ENCODE measurements at regions not wholly inside any gene's neighbourhood (a gene's known extent, or its start where the extent isn't known, plus 50 kb on each side); places are given as distances from the start of the nearest gene placed in this dataset.

GRCh38 chr2:187865025-187865424, 310.8 kb upstream of the TFPI start:
- Histone ChIP-seq H3K4me1 (no peaks in the 10 kb centered on the region), H3K9me3 (no peaks in the 10 kb centered on the region), H3K4me3 (no peak overlapping the region), H3K36me3 (no peaks in the 10 kb centered on the region), H3K27me3 (no peaks in the 10 kb centered on the region), H3K27ac (no peak overlapping the region)
- intact Hi-C loops (cut with DNase I; ENCODE audit: low total_unique reads): no loop called here
- WGBS, 5 donors: 87 to 98% (median 93%) methylated on average over 4 of the region's 4 CpGs
- TF ChIP-seq POLR2AphosphoS5 (IDR thresholded peaks at IDR 0.05) (no peak), EP300 (IDR thresholded peaks at IDR 0.05) (no peak), CTCF (IDR thresholded peaks at IDR 0.05) (no peak), POLR2A (IDR thresholded peaks at IDR 0.05) (no peak)
- DNase-seq: no peak

GRCh38 chr2:187867165-187867564, 312.9 kb upstream of the TFPI start:
- DNase-seq: no peak
- no peak for TF ChIP-seq EP300 (IDR thresholded peaks at IDR 0.05)
- no peak for TF ChIP-seq CTCF (IDR thresholded peaks at IDR 0.05)
- no peak for TF ChIP-seq POLR2AphosphoS5 (IDR thresholded peaks at IDR 0.05)
- TF ChIP-seq POLR2A (IDR thresholded peaks at IDR 0.05): no peak
- Histone ChIP-seq H3K27me3 (no peaks in the 10 kb centered on the region), H3K4me1 (no peaks in the 10 kb centered on the region), H3K4me3 (no peak overlapping the region), H3K27ac (no peak overlapping the region), H3K36me3 (no peaks in the 10 kb centered on the region), H3K9me3 (no peaks in the 10 kb centered on the region)
- intact Hi-C loops (cut with DNase I; ENCODE audit: low total_unique reads): no loop called here
- 92 to 95% (median 94%) methylated on average over 8 of the region's 8 CpGs for WGBS, 5 donors

- H3K4me3 ChIP-seq: no peak overlapping the region
- DNase-seq: no peak
- H3K36me3 ChIP-seq: no peaks in the 10 kb centered on the region
- H3K4me1 ChIP-seq: no peaks in the 10 kb centered on the region
- no peak overlapping the region for H3K27ac ChIP-seq
- no peaks in the 10 kb centered on the region for H3K9me3 ChIP-seq
- no peaks in the 10 kb centered on the region for H3K27me3 ChIP-seq
- 75 to 94% (median 85%) methylated on average over 9 of the region's 9 CpGs for WGBS, 5 donors
- intact Hi-C loops (cut with DNase I; ENCODE audit: low total_unique reads): no loop called here
- no peak for TF ChIP-seq CTCF (IDR thresholded peaks at IDR 0.05)
- TF ChIP-seq POLR2AphosphoS5 (IDR thresholded peaks at IDR 0.05): no peak
- TF ChIP-seq POLR2A (IDR thresholded peaks at IDR 0.05): no peak
- no peak for TF ChIP-seq EP300 (IDR thresholded peaks at IDR 0.05)
Observed at GRCh38 chr2:187869195-187869594, 315.0 kb upstream of the TFPI start.

- Histone ChIP-seq H3K27ac (no peak overlapping the region), H3K36me3 (no peaks in the 10 kb centered on the region), H3K27me3 (no peaks in the 10 kb centered on the region), H3K4me3 (no peak overlapping the region), H3K4me1 (no peaks in the 10 kb centered on the region), H3K9me3 (no peaks in the 10 kb centered on the region)
- intact Hi-C loops (cut with DNase I; ENCODE audit: low total_unique reads): no loop called here
- no peak for TF ChIP-seq EP300 (IDR thresholded peaks at IDR 0.05)
- no peak for TF ChIP-seq CTCF (IDR thresholded peaks at IDR 0.05)
- no peak for TF ChIP-seq POLR2A (IDR thresholded peaks at IDR 0.05)
- no peak for TF ChIP-seq POLR2AphosphoS5 (IDR thresholded peaks at IDR 0.05)
- no peak for DNase-seq
- WGBS, 5 donors: 75 to 91% (median 90%) methylated on average over 3 of the region's 3 CpGs
Observed at GRCh38 chr2:187871506-187871905, 317.3 kb upstream of the TFPI start.

All from stomach (tissue), 8 donors.